HepG2 (cell line): ENCODE measurements at regions not wholly inside any gene's neighbourhood (a gene's known extent, or its start where the extent isn't known, plus 50 kb on each side); places are given as distances from the start of the nearest gene placed in this dataset.

ENCODE experiments used
- ATAC-seq: fragments of 200-7000 bp; cut with Tn5 transposase; 3 replicates; pipeline ENCODE4 v1.9.1; 2020; ENCODE audit warnings: mild to moderate bottlenecking, moderate library complexity
- BruUV-seq: library from RNA; stranded (reverse); fragments of 400-500 nt; replicated peaks from 2 replicates; lab custom pipeline; 2021; lab: Mats Ljungman, UMichigan
- CTCF ChIA-PET: fragments of 300-600 bp; formaldehyde crosslinking; extraction: SDS; loops from one replicate; lab custom pipeline; 2021; ENCODE audit warnings: low total read pairs, inconsistent platforms, low intra/inter-chr PET ratio; lab: Yijun Ruan, JAX
- POLR2A ChIA-PET: fragments of 350-600 bp; sonication (Branson Sonifier 250); formaldehyde crosslinking; loops from one replicate; lab custom pipeline; 2020; ENCODE audit warnings: antibody characterized with exemption, inconsistent platforms; lab: Yijun Ruan, JAX
- DNase-seq: peaks from one replicate; pipeline ENCODE4 v3.0.0-alpha.2; 2015; ENCODE audit warnings: low spot score
- FAIRE-seq: peaks from 3 replicates; lab custom pipeline; 2011; peaks lifted over from hg19 to GRCh38; lab: Jason Lieb, UNC
- H2AFZ ChIP-seq: one replicate; pipeline ENCODE4 v1.6.1; 2011; ENCODE audit warnings: low read length, inconsistent platforms
- H3K27ac ChIP-seq: fragments of 300-600 bp; 3 replicates; pipeline ENCODE4 v1.8.0; 2011; ENCODE audit warnings: mixed run types, mild to moderate bottlenecking, mixed read lengths, low read length, inconsistent platforms; ENCODE audit not compliant: insufficient read depth; ENCODE audit errors: extremely low read length
- H3K27me3 ChIP-seq, 2 experiments: fragments of 200-600 bp in 1 of 2; 2 replicates in 1 of 2; 3 replicates in 1 of 2; pipeline versions ENCODE4 v1.6.0 to v1.8.0; 2011; ENCODE audit warnings: low read length in 2 of 2, mild to moderate bottlenecking in 2 of 2, moderate library complexity in 2 of 2, inconsistent platforms in 1 of 2; ENCODE audit not compliant: insufficient read depth in 2 of 2, control insufficient read depth in 1 of 2
- H3K36me3 ChIP-seq, 2 experiments: fragments of 200-600 bp in 1 of 2; replicated peaks in 1 of 2; 2 replicates in 1 of 2; 3 replicates in 1 of 2; pipeline versions ENCODE4 v1.5.1 to v1.8.0; 2011; ENCODE audit warnings: low read length in 2 of 2, inconsistent platforms in 1 of 2; ENCODE audit not compliant: insufficient read depth in 2 of 2, control insufficient read depth in 1 of 2
- H3K4me1 ChIP-seq: 2 replicates; pipeline ENCODE4 v1.5.1; 2012; ENCODE audit warnings: low read length, inconsistent platforms; ENCODE audit not compliant: insufficient read depth
- H3K4me2 ChIP-seq: 2 replicates; pipeline ENCODE4 v1.6.0; 2011; ENCODE audit warnings: low read depth, low read length, inconsistent platforms
- H3K4me3 ChIP-seq, 3 experiments: fragments of 200-600 bp in 1 of 3; sonication (generic), shearing (Covaris generic) in 1 of 3; replicated peaks in 1 of 3; 2 replicates each; pipeline ENCODE4 v1.5.1; 2011 to 2016; ENCODE audit warnings: low read length in 3 of 3, inconsistent platforms in 2 of 3, low read depth in 2 of 3, mild to moderate bottlenecking in 2 of 3, control low read depth in 1 of 3, mixed read lengths in 1 of 3; ENCODE audit not compliant: insufficient read depth in 1 of 3
- H3K79me2 ChIP-seq: one replicate; pipeline ENCODE4 v1.6.1; 2011; ENCODE audit warnings: low read length, inconsistent platforms; ENCODE audit not compliant: insufficient read depth
- H3K9ac ChIP-seq: 2 replicates; pipeline ENCODE4 v1.6.0; 2011; ENCODE audit warnings: mild to moderate bottlenecking, low read depth, low read length, inconsistent platforms; ENCODE audit not compliant: insufficient read depth
- H3K9me3 ChIP-seq: 2 replicates; pipeline ENCODE4 v1.5.1; 2012; ENCODE audit warnings: mild to moderate bottlenecking, low read length
- H4K20me1 ChIP-seq: 2 replicates; pipeline ENCODE4 v1.6.0; 2011; ENCODE audit warnings: inconsistent platforms, mild to moderate bottlenecking, low read length, moderate library complexity; ENCODE audit not compliant: insufficient read depth
- ARNT ChIP-seq: fragments of 450-650 bp; IDR thresholded peaks from 2 replicates; pipeline ENCODE4 v1.6.1; 2017
- FOXC1 ChIP-seq: sonication (generic); formaldehyde crosslinking; IDR thresholded peaks from 2 replicates; pipeline ENCODE4 v1.8.0; 2022; ENCODE audit warnings: mild to moderate bottlenecking, missing genetic modification reagents, borderline replicate concordance
- FOXK2 ChIP-seq: fragments of 450-650 bp; IDR thresholded peaks from 2 replicates; pipeline ENCODE4 v1.6.1; 2016
- IRX3 ChIP-seq: sonication (generic); formaldehyde crosslinking; IDR thresholded peaks from 2 replicates; pipeline ENCODE4 v1.8.1; 2023; ENCODE audit warnings: mild to moderate bottlenecking, low read depth, missing genetic modification reagents, borderline replicate concordance
- JUN ChIP-seq: sonication (generic); formaldehyde crosslinking; IDR thresholded peaks from 2 replicates; pipeline ENCODE4 v1.4.0; 2020; ENCODE audit warnings: mild to moderate bottlenecking, missing genetic modification reagents
- ZBTB33 ChIP-seq: sonication (generic); formaldehyde crosslinking; IDR thresholded peaks from 2 replicates; pipeline ENCODE4 v1.4.0; 2020; ENCODE audit warnings: missing genetic modification reagents
- ZNF3 ChIP-seq: IDR thresholded peaks from 2 replicates; pipeline ENCODE4 v1.7.0; 2017; ENCODE audit warnings: inconsistent platforms
- ZNF510 ChIP-seq: sonication (generic); formaldehyde crosslinking; IDR thresholded peaks from 2 replicates; pipeline ENCODE4 v1.4.0; 2020; ENCODE audit warnings: low read depth, mild to moderate bottlenecking, missing genetic modification reagents
- ZNF597 ChIP-seq: sonication (generic); formaldehyde crosslinking; IDR thresholded peaks from 2 replicates; pipeline ENCODE4 v1.5.0; 2020; ENCODE audit warnings: missing genetic modification reagents
- ZNF609 ChIP-seq: sonication (generic); formaldehyde crosslinking; IDR thresholded peaks from 2 replicates; pipeline ENCODE4 v1.4.0; 2020; ENCODE audit warnings: mild to moderate bottlenecking, missing genetic modification reagents, borderline replicate concordance
- WGBS: methylation state at CpG from one replicate; pipeline ENCODE4 v1.1.6; 2017; ENCODE audit warnings: low lambda C conversion rate; 5-methylcytosine and 5-hydroxymethylcytosine counted together
- in situ Hi-C: cut with HindIII; loops from 2 replicates; pipeline ENCODE4 v1.10.0; 2017; ENCODE audit warnings: low pct_unique_long_range_greater_than_20kb; ENCODE audit not compliant: extremely low pct_ligation_motif_present
- intact Hi-C: fragments of 100-400 bp; cut with micrococcal nuclease; formaldehyde crosslinking; loops from one replicate; pipeline ENCODE4 v1.10.0; 2022; ENCODE audit not compliant: unreplicated experiment

- BruUV-seq = no TSS peak
Observed at GRCh38 chr5:53360811-53361210, 119.6 kb upstream of the FST start.

GRCh38 chr5:53361708-53362107 lies 118.7 kb upstream of the FST start:
- CTCF ChIA-PET = no interaction called here
- H3K4me1 ChIP-seq = peaks cover 27% of the 10 kb centered on the region
- FAIRE-seq (no peak), ATAC-seq (no peak), DNase-seq (no peak)
- no peaks in the 10 kb centered on the region for H4K20me1 ChIP-seq
- H2AFZ ChIP-seq = no peak overlapping the region
- no peaks in the 10 kb centered on the region for H3K36me3 ChIP-seq
- no peak overlapping the region for H3K4me2 ChIP-seq
- H3K9me3 ChIP-seq = no peaks in the 10 kb centered on the region
- WGBS = 11% methylated on average over 4 of the region's 4 CpGs
- POLR2A ChIA-PET = no interaction called here
- intact Hi-C loops (no loop called here), in situ Hi-C loops (no loop called here)
- no TSS peak for BruUV-seq
- H3K79me2 ChIP-seq = no peaks in the 10 kb centered on the region
- H3K4me3 ChIP-seq = no peak overlapping the region
- H3K27me3 ChIP-seq = no peaks in the 10 kb centered on the region
- H3K27ac ChIP-seq = no peak overlapping the region
- H3K9ac ChIP-seq = no peak overlapping the region
- TF ChIP-seq ARNT (no peak), FOXC1 (CRISPR knock-in tag) (no peak), ZNF609 (CRISPR knock-in tag) (no peak), FOXK2 (no peak), IRX3 (CRISPR knock-in tag) (no peak), ZBTB33 (CRISPR knock-in tag) (no peak), JUN (no peak)

More at GRCh38 chr5:53360811-53361210, 119.6 kb upstream of the FST start:
- Histone ChIP-seq H3K4me2 (no peak overlapping the region), H3K4me1 (peaks cover 27% of the 10 kb centered on the region), H3K27me3 (no peaks in the 10 kb centered on the region), H3K36me3 (no peaks in the 10 kb centered on the region), H3K9me3 (no peaks in the 10 kb centered on the region), H2AFZ (no peak overlapping the region), H4K20me1 (no peaks in the 10 kb centered on the region), H3K27ac (no peak overlapping the region), H3K9ac (no peak overlapping the region), H3K4me3 (no peak overlapping the region), H3K79me2 (no peaks in the 10 kb centered on the region)
- intact Hi-C loops (no loop called here), in situ Hi-C loops (no loop called here)
- ChIA-PET POLR2A (no interaction called here), CTCF (no interaction called here)
- ATAC-seq (no peak), DNase-seq (no peak), FAIRE-seq (no peak)
- TF ChIP-seq ZNF597 (no peak), ZNF3 (CRISPR knock-in tag) (no peak), ZNF510 (CRISPR knock-in tag) (no peak)
